Natural killer cell (primary cell): ENCODE measurements at regions not wholly inside any gene's neighbourhood (a gene's known extent, or its start where the extent isn't known, plus 50 kb on each side); places are given as distances from the start of the nearest gene placed in this dataset.
"Not testable (repeated sequence)": the region's sequence is repeated elsewhere in the genome, so short reads cannot be mapped to it uniquely, and the experiment has no call there.

Source experiments
- ATAC-seq, 3 donors: fragments of 150-1000 bp in 2 of 3; fragments of 200-7000 bp in 1 of 3; cut with Tn5 transposase; 1 replicate in 1 of 3; 2 replicates in 2 of 3; pipeline ENCODE4 v1.10.0; 2021; ENCODE audit warnings: mild to moderate bottlenecking in 2 of 3, moderate library complexity in 2 of 3
- DNase-seq, 2 donors: peaks; one replicate each; pipeline versions ENCODE4 v3.0.0 to v3.0.0-alpha.2; 2013 to 2021; ENCODE audit warnings: mixed read lengths in 1 of 2
- H3K27ac ChIP-seq: one replicate; pipeline ENCODE4 v1.5.1; 2013; ENCODE audit warnings: mild to moderate bottlenecking, low read length
- H3K27me3 ChIP-seq: one replicate; pipeline ENCODE4 v1.6.1; 2013; ENCODE audit warnings: low read length; ENCODE audit not compliant: control insufficient read depth, insufficient read depth
- H3K36me3 ChIP-seq: one replicate; pipeline ENCODE4 v1.6.1; 2013; ENCODE audit warnings: low read length; ENCODE audit not compliant: control insufficient read depth, insufficient read depth
- H3K4me1 ChIP-seq: one replicate; pipeline ENCODE4 v1.6.1; 2013; ENCODE audit warnings: low read length; ENCODE audit not compliant: control insufficient read depth, insufficient read depth
- H3K4me3 ChIP-seq: one replicate; pipeline ENCODE4 v1.5.1; 2013; ENCODE audit warnings: low read length
- H3K9me3 ChIP-seq: one replicate; pipeline ENCODE4 v1.6.1; 2013; ENCODE audit warnings: low read length; ENCODE audit not compliant: control insufficient read depth, insufficient read depth
- H3K27ac Mint-ChIP-seq, 2 donors: one replicate each; pipeline ENCODE4 v1.8.0; 2022; ENCODE audit warnings: mild to moderate bottlenecking in 2 of 2, mixed read lengths in 2 of 2, moderate library complexity in 1 of 2
- H3K27me3 Mint-ChIP-seq, 2 donors: one replicate each; pipeline ENCODE4 v1.8.0; 2022; ENCODE audit warnings: low read depth in 2 of 2, mixed read lengths in 2 of 2
- H3K36me3 Mint-ChIP-seq: one replicate; pipeline ENCODE4 v1.8.0; 2022; ENCODE audit warnings: mixed read lengths
- H3K4me1 Mint-ChIP-seq, 2 donors: one replicate each; pipeline ENCODE4 v1.8.0; 2022; ENCODE audit warnings: mixed read lengths in 2 of 2
- H3K4me3 Mint-ChIP-seq: one replicate; pipeline ENCODE4 v1.8.0; 2022; ENCODE audit warnings: mild to moderate bottlenecking, moderate library complexity, mixed read lengths
- H3K9me3 Mint-ChIP-seq, 2 donors: one replicate each; pipeline ENCODE4 v1.8.0; 2022; ENCODE audit warnings: mixed read lengths in 2 of 2
- WGBS: methylation state at CpG from one replicate; pipeline ENCODE4 v1.1.7; 2013; ENCODE audit warnings: missing lambda C conversion rate; ENCODE audit not compliant: insufficient coverage; 5-methylcytosine and 5-hydroxymethylcytosine counted together
- intact Hi-C: fragments of 100-400 bp; cut with micrococcal nuclease; formaldehyde crosslinking; loops from one replicate; pipeline ENCODE4 v1.14.2; 2022
- TF ChIP-seq, protein P1 (sequence below): fragments of 200-600 bp; IDR thresholded peaks from one replicate; pipeline ENCODE4 v1.8.0; 2022; ENCODE audit warnings: antibody characterized with exemption

DNA sequence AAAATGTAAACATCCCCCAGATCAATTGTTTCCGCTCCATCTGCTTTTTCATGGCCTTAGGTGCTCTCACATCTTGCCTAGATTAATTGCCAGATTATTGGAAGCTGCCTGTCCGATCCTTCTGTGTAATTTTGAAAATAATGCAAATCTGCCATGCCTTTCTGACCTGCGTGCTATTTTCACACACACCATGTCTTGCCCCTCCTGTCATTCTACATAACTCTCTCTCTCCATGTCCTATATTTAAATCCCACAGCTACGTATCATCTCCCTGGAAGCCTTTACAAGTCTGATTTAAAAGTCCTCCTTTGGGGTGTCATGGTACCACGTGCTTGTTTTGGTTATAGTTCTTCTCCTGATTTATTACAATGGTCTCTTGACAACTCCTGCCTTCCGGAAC, 247.6 kb upstream of the ELAVL2 start:
- Mint-ChIP-seq H3K4me3 (no peak overlapping the region), H3K27me3 (no peaks in the 10 kb centered on the region), H3K9me3 (peaks cover 24 to 25% of the 10 kb centered on the region in 2 donors), H3K36me3 (no peaks in the 10 kb centered on the region), H3K4me1 (no peaks in the 10 kb centered on the region), H3K27ac (no peak overlapping the region)
- H3K9me3 ChIP-seq: peaks cover 7% of the 10 kb centered on the region
- no peaks in the 10 kb centered on the region for H3K27me3 ChIP-seq
- no peak overlapping the region for H3K4me3 ChIP-seq
- no peaks in the 10 kb centered on the region for H3K4me1 ChIP-seq
- 88% methylated on average over 5 of the region's 6 CpGs for WGBS
- H3K36me3 ChIP-seq: no peaks in the 10 kb centered on the region
- TF ChIP-seq, protein P1, sequence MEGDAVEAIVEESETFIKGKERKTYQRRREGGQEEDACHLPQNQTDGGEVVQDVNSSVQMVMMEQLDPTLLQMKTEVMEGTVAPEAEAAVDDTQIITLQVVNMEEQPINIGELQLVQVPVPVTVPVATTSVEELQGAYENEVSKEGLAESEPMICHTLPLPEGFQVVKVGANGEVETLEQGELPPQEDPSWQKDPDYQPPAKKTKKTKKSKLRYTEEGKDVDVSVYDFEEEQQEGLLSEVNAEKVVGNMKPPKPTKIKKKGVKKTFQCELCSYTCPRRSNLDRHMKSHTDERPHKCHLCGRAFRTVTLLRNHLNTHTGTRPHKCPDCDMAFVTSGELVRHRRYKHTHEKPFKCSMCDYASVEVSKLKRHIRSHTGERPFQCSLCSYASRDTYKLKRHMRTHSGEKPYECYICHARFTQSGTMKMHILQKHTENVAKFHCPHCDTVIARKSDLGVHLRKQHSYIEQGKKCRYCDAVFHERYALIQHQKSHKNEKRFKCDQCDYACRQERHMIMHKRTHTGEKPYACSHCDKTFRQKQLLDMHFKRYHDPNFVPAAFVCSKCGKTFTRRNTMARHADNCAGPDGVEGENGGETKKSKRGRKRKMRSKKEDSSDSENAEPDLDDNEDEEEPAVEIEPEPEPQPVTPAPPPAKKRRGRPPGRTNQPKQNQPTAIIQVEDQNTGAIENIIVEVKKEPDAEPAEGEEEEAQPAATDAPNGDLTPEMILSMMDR: no peak
- DNase-seq (no peak), ATAC-seq (no peak)
- intact Hi-C loops: no loop called here
- no peak overlapping the region for H3K27ac ChIP-seq

DNA sequence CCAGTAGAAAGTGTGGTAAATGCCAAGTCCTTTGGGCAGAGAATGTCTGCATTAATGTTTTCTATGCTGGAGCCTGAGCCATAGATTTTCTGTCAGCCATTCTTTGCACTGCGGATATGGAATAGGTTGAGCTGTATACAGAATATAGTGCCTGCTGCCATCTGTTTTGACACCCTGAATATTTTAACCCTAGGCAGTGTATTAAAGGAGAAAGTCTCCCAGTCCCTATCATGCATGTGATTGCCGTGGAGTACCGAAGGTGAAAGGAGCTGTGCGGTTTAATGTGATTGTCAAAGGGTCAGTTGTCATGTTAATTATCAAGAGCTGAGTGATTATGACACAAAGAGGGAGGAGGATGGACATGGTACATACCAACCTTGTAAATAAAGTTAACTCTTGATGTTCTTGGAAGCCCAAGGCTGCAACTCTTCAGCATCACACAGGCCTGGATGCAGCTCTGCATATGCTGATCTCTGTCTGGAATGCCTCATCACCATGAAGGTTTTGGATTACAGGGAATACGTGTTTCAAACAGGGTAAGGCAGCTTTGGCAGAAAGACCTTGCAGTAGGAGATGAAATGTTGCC, 247.1 kb upstream of the ELAVL2 start:
- peaks cover 7% of the 10 kb centered on the region for H3K9me3 ChIP-seq
- H3K4me3 ChIP-seq: no peak overlapping the region
- no peaks in the 10 kb centered on the region for H3K36me3 ChIP-seq
- Mint-ChIP-seq H3K9me3 (peaks cover 21% of the 10 kb centered on the region in 2 donors), H3K36me3 (no peaks in the 10 kb centered on the region), H3K27ac (no peak overlapping the region), H3K4me1 (no peaks in the 10 kb centered on the region), H3K4me3 (no peak overlapping the region), H3K27me3 (no peaks in the 10 kb centered on the region)
- TF ChIP-seq, protein P1: no peak
- H3K27ac ChIP-seq: no peak overlapping the region
- no peaks in the 10 kb centered on the region for H3K4me1 ChIP-seq
- H3K27me3 ChIP-seq: no peaks in the 10 kb centered on the region
- ATAC-seq (no peak), DNase-seq (no peak)
- intact Hi-C loops: no loop called here
- 94% methylated on average over 5 of the region's 5 CpGs for WGBS

DNA sequence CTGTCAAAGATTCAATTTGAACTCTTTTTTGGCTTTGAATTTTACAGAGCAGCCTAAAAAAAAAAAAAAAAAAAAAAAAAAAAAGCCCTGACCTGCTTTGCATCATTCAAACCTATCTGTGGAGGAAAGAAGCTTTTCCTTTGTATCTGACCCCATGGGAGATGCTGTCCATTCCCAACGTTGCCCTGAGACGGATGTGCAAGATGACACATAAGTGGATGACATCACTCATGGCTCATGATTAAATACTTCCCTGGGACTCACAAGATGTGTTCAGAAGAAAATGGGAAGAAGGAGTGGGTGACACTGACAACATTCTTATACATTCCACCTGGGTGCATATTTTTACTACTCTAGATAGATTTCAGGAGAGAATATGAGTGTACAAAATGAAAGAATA, 245.7 kb upstream of the ELAVL2 start:
- Histone ChIP-seq H3K36me3 (no peaks in the 10 kb centered on the region), H3K4me1 (no peaks in the 10 kb centered on the region), H3K27ac (no peak overlapping the region), H3K4me3 (no peak overlapping the region), H3K27me3 (no peaks in the 10 kb centered on the region), H3K9me3 (peaks cover 7% of the 10 kb centered on the region)
- no peaks in the 10 kb centered on the region for H3K27me3 Mint-ChIP-seq
- DNase-seq (no peak), ATAC-seq (no peak)
- no peaks in the 10 kb centered on the region for H3K4me1 Mint-ChIP-seq
- H3K4me3 Mint-ChIP-seq: no peak overlapping the region
- H3K36me3 Mint-ChIP-seq: no peaks in the 10 kb centered on the region
- H3K9me3 Mint-ChIP-seq: peaks cover 19 to 22% of the 10 kb centered on the region in 2 donors
- no peak overlapping the region for H3K27ac Mint-ChIP-seq
- intact Hi-C loops: no loop called here
- WGBS: 77% methylated on average over 2 of the region's 2 CpGs
- TF ChIP-seq, protein P1: no peak

DNA sequence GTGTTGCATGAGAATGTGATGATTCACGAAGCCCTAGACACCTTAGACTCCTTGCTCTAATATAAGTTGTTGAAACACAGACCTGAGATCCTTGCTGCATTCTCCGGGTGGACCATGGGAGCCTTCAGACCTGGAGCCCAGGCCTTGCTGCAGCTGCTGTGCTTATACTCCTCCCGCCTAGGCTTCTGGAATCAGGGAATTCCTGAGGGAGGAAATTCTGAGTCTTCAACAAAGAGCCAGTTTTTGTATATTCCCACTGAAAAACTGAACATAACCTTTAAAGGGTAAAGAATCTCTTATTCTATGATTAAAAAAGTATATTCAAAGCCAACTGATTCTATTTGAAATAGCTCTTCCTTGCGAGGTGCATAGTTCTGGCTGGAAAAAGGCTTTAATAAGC, 245.1 kb upstream of the ELAVL2 start:
- TF ChIP-seq, protein P1: no peak
- Histone ChIP-seq H3K36me3 (no peaks in the 10 kb centered on the region), H3K27ac (no peak overlapping the region), H3K27me3 (no peaks in the 10 kb centered on the region), H3K4me1 (no peaks in the 10 kb centered on the region), H3K4me3 (no peak overlapping the region), H3K9me3 (peaks cover 7% of the 10 kb centered on the region)
- Mint-ChIP-seq H3K4me3 (no peak overlapping the region), H3K4me1 (no peaks in the 10 kb centered on the region), H3K27ac (no peak overlapping the region), H3K36me3 (no peaks in the 10 kb centered on the region), H3K27me3 (no peaks in the 10 kb centered on the region), H3K9me3 (peaks cover 16 to 19% of the 10 kb centered on the region in 2 donors)
- 85% methylated on average over 4 of the region's 4 CpGs for WGBS
- intact Hi-C loops: no loop called here
- DNase-seq (no peak), ATAC-seq (no peak)

DNA sequence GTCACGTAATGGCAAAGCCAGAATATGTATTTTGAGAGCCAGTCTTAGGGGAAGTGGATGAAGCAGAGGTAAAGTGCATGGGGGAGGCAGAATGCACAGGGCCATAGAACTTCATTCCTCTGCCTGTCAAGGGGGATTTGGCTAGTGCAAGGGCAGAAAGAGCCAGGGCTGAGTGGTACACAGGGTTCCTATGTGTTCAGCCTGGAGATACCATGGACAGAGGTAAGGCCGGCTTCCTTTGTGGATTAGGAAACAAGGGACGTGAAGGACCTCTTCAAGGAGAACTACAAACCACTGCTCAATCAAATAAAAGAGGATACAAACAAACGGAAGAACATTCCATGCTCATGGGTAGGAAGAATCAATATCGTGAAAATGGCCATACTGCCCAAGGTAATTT, 241.1 kb upstream of the ELAVL2 start:
- H3K27ac Mint-ChIP-seq, H3K27me3 Mint-ChIP-seq, H3K4me3 Mint-ChIP-seq, H3K4me1 Mint-ChIP-seq, H3K4me3 ChIP-seq, H3K36me3 Mint-ChIP-seq, intact Hi-C loops, ATAC-seq, H3K9me3 ChIP-seq, H3K27ac ChIP-seq, H3K27me3 ChIP-seq, DNase-seq, H3K36me3 ChIP-seq, H3K4me1 ChIP-seq: not testable (repeated sequence)
- H3K9me3 Mint-ChIP-seq: peaks cover 13 to 18% of the 10 kb centered on the region in 2 donors
- WGBS: 80% methylated on average over 2 of the region's 5 CpGs
